ENCODE measurements at regions not wholly inside any gene's neighbourhood (a gene's known extent, or its start where the extent isn't known, plus 50 kb on each side); places are given as distances from the start of the nearest gene placed in this dataset.

- TF ChIP-seq CTCF (IDR thresholded peaks at IDR 0.05; ENCODE audit: low read depth, low read length, missing input control) (no peak), REST (IDR thresholded peaks at IDR 0.05) (no peak)
These were observed 599.5 kb upstream of the SMIM31 start for GRCh38 chr4:164154416-164154815.

Measured in liver (tissue), 2 donors.